H1 (cell line): ENCODE measurements at regions not wholly inside any gene's neighbourhood (a gene's known extent, or its start where the extent isn't known, plus 50 kb on each side); places are given as distances from the start of the nearest gene placed in this dataset.

Source experiments
- CTCF ChIA-PET: fragments of 300-600 bp; sonication (Branson Sonifier 250); formaldehyde crosslinking; loops from one replicate; lab custom pipeline; 2021; ENCODE audit not compliant: partially characterized antibody; lab: Charles Lee
- POLR2A ChIA-PET: fragments of 300-600 bp; sonication (Branson Sonifier 250); formaldehyde crosslinking; loops from one replicate; lab custom pipeline; 2021; ENCODE audit warnings: inconsistent platforms; ENCODE audit not compliant: partially characterized antibody; lab: Charles Lee
- DNase-seq, 2 experiments: peaks; one replicate each; pipeline versions ENCODE4 v3.0.0 to v3.0.0-alpha.2; 2010 to 2022; ENCODE audit warnings: low spot score in 2 of 2, low read depth in 1 of 2, mixed read lengths in 1 of 2
- FAIRE-seq: peaks from 2 replicates; lab custom pipeline; 2011; peaks lifted over from hg19 to GRCh38; lab: Jason Lieb, UNC
- H2AFZ ChIP-seq: 2 replicates; pipeline ENCODE4 v1.8.1; 2012; ENCODE audit warnings: low read length, inconsistent platforms
- H2AK5ac ChIP-seq: 2 replicates; pipeline ENCODE4 v1.6.1; 2013; ENCODE audit warnings: low read depth, low read length
- H2BK120ac ChIP-seq: replicated peaks from 2 replicates; pipeline ENCODE3; 2013; ENCODE audit warnings: low read depth, low read length, inconsistent platforms
- H2BK12ac ChIP-seq: 2 replicates; pipeline ENCODE4 v1.6.1; 2013; ENCODE audit warnings: low read depth, low read length
- H2BK15ac ChIP-seq: 2 replicates; pipeline ENCODE4 v1.6.1; 2013; ENCODE audit warnings: low read length
- H2BK20ac ChIP-seq: 2 replicates; pipeline ENCODE4 v1.6.1; 2013; ENCODE audit warnings: low read length
- H2BK5ac ChIP-seq: 2 replicates; pipeline ENCODE4 v1.6.1; 2013; ENCODE audit warnings: low read depth, low read length
- H3K14ac ChIP-seq: 2 replicates; pipeline ENCODE4 v1.6.1; 2013; ENCODE audit warnings: inconsistent platforms; ENCODE audit not compliant: insufficient read length
- H3K18ac ChIP-seq: 2 replicates; pipeline ENCODE4 v1.6.1; 2013; ENCODE audit warnings: low read length; ENCODE audit errors: extremely low read depth
- H3K23ac ChIP-seq: 2 replicates; pipeline ENCODE4 v1.6.1; 2013; ENCODE audit warnings: inconsistent platforms; ENCODE audit not compliant: insufficient read length
- H3K23me2 ChIP-seq: 2 replicates; pipeline ENCODE4 v1.6.1; 2013; ENCODE audit warnings: low read depth, low read length
- H3K27ac ChIP-seq: 2 replicates; pipeline ENCODE4 v1.6.1; 2011; ENCODE audit warnings: low read depth, low read length, inconsistent platforms
- H3K27me3 ChIP-seq, 4 experiments: replicated peaks in 1 of 4; 1 replicate in 1 of 4; 2 replicates in 3 of 4; pipeline versions ENCODE4 v1.6.1 to v1.8.1; 2011 to 2013; ENCODE audit warnings: low read length in 3 of 4, mild to moderate bottlenecking in 3 of 4, inconsistent platforms in 2 of 4, mixed read lengths in 2 of 4, moderate library complexity in 1 of 4; ENCODE audit not compliant: control insufficient read depth in 3 of 4, insufficient read depth in 3 of 4; ENCODE audit errors: extremely low read depth in 1 of 4
- H3K36me3 ChIP-seq, 4 experiments: 2 replicates each; pipeline versions ENCODE4 v1.6.1 to v1.8.1; 2011 to 2013; ENCODE audit warnings: mild to moderate bottlenecking in 4 of 4, low read length in 3 of 4, moderate library complexity in 2 of 4, control low read depth in 1 of 4, inconsistent platforms in 1 of 4; ENCODE audit not compliant: insufficient read depth in 4 of 4, control insufficient read depth in 2 of 4
- H3K4ac ChIP-seq: replicated peaks from 2 replicates; pipeline ENCODE3; 2013; ENCODE audit warnings: low read length, low read depth, mixed read lengths, inconsistent platforms; ENCODE audit not compliant: insufficient read length
- H3K4me1 ChIP-seq, 4 experiments: replicated peaks in 1 of 4; 1 replicate in 1 of 4; 2 replicates in 3 of 4; pipeline versions ENCODE4 v1.6.1 to v1.8.1; 2011 to 2013; ENCODE audit warnings: low read length in 3 of 4, inconsistent platforms in 2 of 4, mixed read lengths in 1 of 4; ENCODE audit not compliant: insufficient read depth in 4 of 4, control insufficient read depth in 3 of 4
- H3K4me2 ChIP-seq, 2 experiments: 2 replicates each; pipeline versions ENCODE4 v1.6.1 to v1.8.1; 2011 to 2013; ENCODE audit warnings: low read depth in 2 of 2, low read length in 2 of 2, control low read depth in 1 of 2, inconsistent platforms in 1 of 2, mild to moderate bottlenecking in 1 of 2; ENCODE audit not compliant: insufficient read depth in 1 of 2
- H3K4me3 ChIP-seq, 4 experiments: fragments of 200-600, 300-600 bp in 1 of 4; sonication (generic), shearing (Covaris generic), sonication (Bioruptor Twin) in 1 of 4; 2 replicates each; pipeline versions ENCODE4 v1.5.1 to v1.8.1; 2011 to 2016; ENCODE audit warnings: low read length in 4 of 4, low read depth in 3 of 4, control low read depth in 2 of 4, inconsistent platforms in 2 of 4, mild to moderate bottlenecking in 2 of 4, mixed read lengths in 1 of 4, moderate library complexity in 1 of 4; ENCODE audit not compliant: insufficient read depth in 2 of 4; ENCODE audit errors: extremely low read depth in 1 of 4
- H3K56ac ChIP-seq: replicated peaks from 2 replicates; pipeline ENCODE3; 2013; ENCODE audit warnings: low read depth, mild to moderate bottlenecking, mixed read lengths, low read length, inconsistent platforms; ENCODE audit not compliant: insufficient read length
- H3K79me1 ChIP-seq: 2 replicates; pipeline ENCODE4 v1.6.1; 2013; ENCODE audit warnings: low read depth, low read length, control low read depth
- H3K79me2 ChIP-seq, 2 experiments: 2 replicates each; pipeline versions ENCODE4 v1.6.1 to v1.8.1; 2012 to 2013; ENCODE audit warnings: low read length in 2 of 2, mild to moderate bottlenecking in 2 of 2, inconsistent platforms in 1 of 2; ENCODE audit not compliant: insufficient read depth in 2 of 2, control insufficient read depth in 1 of 2
- H3K9ac ChIP-seq, 4 experiments: replicated peaks in 1 of 4; 1 replicate in 1 of 4; 2 replicates in 3 of 4; pipeline versions ENCODE4 v1.6.1 to v1.8.1; 2011 to 2013; ENCODE audit warnings: low read depth in 3 of 4, low read length in 3 of 4, control low read depth in 2 of 4, mild to moderate bottlenecking in 2 of 4, moderate library complexity in 2 of 4, inconsistent platforms in 1 of 4; ENCODE audit errors: extremely low read depth in 1 of 4
- H3K9me3 ChIP-seq, 2 experiments: 2 replicates each; pipeline versions ENCODE4 v1.6.1 to v1.8.1; 2012 to 2013; ENCODE audit warnings: mild to moderate bottlenecking in 2 of 2, moderate library complexity in 2 of 2, control low read depth in 1 of 2, inconsistent platforms in 1 of 2, low read depth in 1 of 2, low read length in 1 of 2, mixed read lengths in 1 of 2; ENCODE audit not compliant: insufficient read depth in 2 of 2
- H4K20me1 ChIP-seq, 2 experiments: replicated peaks in 1 of 2; 2 replicates each; pipeline versions ENCODE3 to v1.8.1; 2011 to 2013; ENCODE audit warnings: inconsistent platforms in 2 of 2, low read length in 2 of 2, mild to moderate bottlenecking in 1 of 2; ENCODE audit not compliant: insufficient read depth in 2 of 2, control insufficient read depth in 1 of 2
- H4K5ac ChIP-seq: 2 replicates; pipeline ENCODE4 v1.6.1; 2013; ENCODE audit warnings: low read length, low read depth, mixed read lengths, inconsistent platforms; ENCODE audit not compliant: insufficient read length
- H4K8ac ChIP-seq: 2 replicates; pipeline ENCODE4 v1.8.0; 2013; ENCODE audit warnings: mild to moderate bottlenecking, moderate library complexity, low read length, inconsistent platforms; ENCODE audit not compliant: insufficient read depth; ENCODE audit errors: extremely low read depth
- H4K91ac ChIP-seq: replicated peaks from 2 replicates; pipeline ENCODE3; 2013; ENCODE audit warnings: low read length, mixed read lengths, inconsistent platforms; ENCODE audit not compliant: insufficient read length
- PHF8 ChIP-seq: fragments of 200-600 bp; sonication (generic); conservative IDR thresholded peaks from 2 replicates; pipeline ENCODE4 v1.7.1; 2012; ENCODE audit warnings: low read depth, mild to moderate bottlenecking, inconsistent platforms, low read length, moderate library complexity
- POLR2AphosphoS5 ChIP-seq: IDR thresholded peaks from 2 replicates; pipeline ENCODE4 v1.6.1; 2011; ENCODE audit warnings: low read depth, low read length
- WGBS, 2 experiments: shearing (Covaris generic) in 1 of 2; methylation state at CpG; one replicate each; pipeline versions ENCODE4 v1.1.6 to v1.1.7; 2013 to 2015; ENCODE audit warnings: low lambda C conversion rate in 2 of 2, mixed read lengths in 2 of 2, inconsistent platforms in 1 of 2, low coverage in 1 of 2, missing lambda C conversion rate in 1 of 2; ENCODE audit not compliant: insufficient replicate concordance in 2 of 2, insufficient coverage in 1 of 2, insufficient read length in 1 of 2; ENCODE audit errors: extremely low coverage in 1 of 2, missing lambda C conversion rate in 1 of 2; 5-methylcytosine and 5-hydroxymethylcytosine counted together
- TF ChIP-seq, protein P1 (sequence below), 3 experiments: IDR thresholded peaks; 1 replicate in 2 of 3; 2 replicates in 1 of 3; pipeline versions ENCODE4 v1.5.1 to v1.6.1; 2011; ENCODE audit warnings: low read length in 3 of 3, mild to moderate bottlenecking in 3 of 3, inconsistent platforms in 2 of 3, low read depth in 1 of 3, moderate library complexity in 1 of 3; ENCODE audit not compliant: insufficient read depth in 1 of 3; ENCODE audit errors: control extremely low read depth in 1 of 3

DNA sequence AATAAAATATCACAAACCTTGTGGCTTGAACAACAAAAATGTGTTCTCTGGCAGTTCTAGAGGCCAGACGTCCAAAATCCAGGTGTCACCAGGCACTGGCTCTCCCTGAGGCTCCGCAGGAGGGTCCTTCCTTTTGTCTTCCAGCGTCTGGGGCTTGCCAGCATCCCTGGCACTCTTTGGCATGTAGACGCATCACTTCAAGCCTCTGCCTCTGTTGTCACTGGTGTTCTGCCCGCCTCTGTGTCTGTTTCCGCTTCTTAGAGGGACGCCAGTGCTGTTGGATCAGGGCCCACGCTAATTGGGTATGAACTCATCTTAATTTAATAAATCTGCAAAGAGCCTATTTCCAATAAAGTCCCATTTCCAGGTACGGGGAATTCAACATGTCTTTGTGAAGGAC lies 273.7 kb upstream of the C1orf174 start:
- Histone ChIP-seq H2AFZ (no peak overlapping the region), H3K56ac (no peak overlapping the region), H3K9ac (no peak overlapping the region), H3K18ac (no peak overlapping the region), H2AK5ac (no peak overlapping the region), H3K27me3 (no peaks in the 10 kb centered on the region; a peak in 1 of 7 replicates), H4K8ac (no peak overlapping the region), H2BK20ac (0 out of 2 replicates have a peak overlapping the region, but pooled peaks have one; percentile 18), H3K23me2 (no peaks in the 10 kb centered on the region), H2BK5ac (no peak overlapping the region), H3K36me3 (no peaks in the 10 kb centered on the region), H3K4me3 (no peak overlapping the region), H3K4me1 (peaks cover 0 to 4% (median 1%) of the 10 kb centered on the region in 4 experiments; a peak in 5 of 7 replicates), H4K20me1 (no peaks in the 10 kb centered on the region), H3K9me3 (no peaks in the 10 kb centered on the region), H3K23ac (no peak overlapping the region), H2BK120ac (no peak overlapping the region), H3K4ac (no peak overlapping the region), H3K79me1 (no peaks in the 10 kb centered on the region), H3K14ac (no peak overlapping the region), H4K5ac (no peak overlapping the region), H2BK12ac (no peak overlapping the region), H3K79me2 (no peaks in the 10 kb centered on the region), H3K4me2 (no peak overlapping the region), H3K27ac (no peak overlapping the region), H2BK15ac (no peak overlapping the region), H4K91ac (no peak overlapping the region)
- TF ChIP-seq PHF8 (no peak), POLR2AphosphoS5 (no peak)
- TF ChIP-seq, protein P1, sequence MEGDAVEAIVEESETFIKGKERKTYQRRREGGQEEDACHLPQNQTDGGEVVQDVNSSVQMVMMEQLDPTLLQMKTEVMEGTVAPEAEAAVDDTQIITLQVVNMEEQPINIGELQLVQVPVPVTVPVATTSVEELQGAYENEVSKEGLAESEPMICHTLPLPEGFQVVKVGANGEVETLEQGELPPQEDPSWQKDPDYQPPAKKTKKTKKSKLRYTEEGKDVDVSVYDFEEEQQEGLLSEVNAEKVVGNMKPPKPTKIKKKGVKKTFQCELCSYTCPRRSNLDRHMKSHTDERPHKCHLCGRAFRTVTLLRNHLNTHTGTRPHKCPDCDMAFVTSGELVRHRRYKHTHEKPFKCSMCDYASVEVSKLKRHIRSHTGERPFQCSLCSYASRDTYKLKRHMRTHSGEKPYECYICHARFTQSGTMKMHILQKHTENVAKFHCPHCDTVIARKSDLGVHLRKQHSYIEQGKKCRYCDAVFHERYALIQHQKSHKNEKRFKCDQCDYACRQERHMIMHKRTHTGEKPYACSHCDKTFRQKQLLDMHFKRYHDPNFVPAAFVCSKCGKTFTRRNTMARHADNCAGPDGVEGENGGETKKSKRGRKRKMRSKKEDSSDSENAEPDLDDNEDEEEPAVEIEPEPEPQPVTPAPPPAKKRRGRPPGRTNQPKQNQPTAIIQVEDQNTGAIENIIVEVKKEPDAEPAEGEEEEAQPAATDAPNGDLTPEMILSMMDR (IDR thresholded peaks at IDR 0.05; ENCODE audit: control extremely low read depth in 1 of 3, insufficient read depth in 1 of 3, low read depth in 1 of 3, low read length in 3 of 3), result no peak
- DNase-seq (peak in 1 of 2 experiments; percentile 35), FAIRE-seq (no peak)
- ChIA-PET POLR2A (no interaction called here), CTCF (no interaction called here)
- WGBS, 2 experiments, result 90% methylated on average over 9 of the region's 9 CpGs; no CpG with 5 or more reads in 1 of the 2 experiments
